HG02798 (cell line): ENCODE measurements at regions not wholly inside any gene's neighbourhood (a gene's known extent, or its start where the extent isn't known, plus 50 kb on each side); places are given as distances from the start of the nearest gene placed in this dataset.
"Not testable (repeated sequence)": the region's sequence is repeated elsewhere in the genome, so short reads cannot be mapped to it uniquely, and the experiment has no call there.

Experiments
- ATAC-seq: cut with Tn5 transposase; IDR thresholded peaks from one replicate; pipeline ENCODE4 v1.9.1; 2021; ENCODE audit warnings: mild to moderate bottlenecking; ENCODE audit not compliant: unreplicated experiment, poor library complexity

DNA sequence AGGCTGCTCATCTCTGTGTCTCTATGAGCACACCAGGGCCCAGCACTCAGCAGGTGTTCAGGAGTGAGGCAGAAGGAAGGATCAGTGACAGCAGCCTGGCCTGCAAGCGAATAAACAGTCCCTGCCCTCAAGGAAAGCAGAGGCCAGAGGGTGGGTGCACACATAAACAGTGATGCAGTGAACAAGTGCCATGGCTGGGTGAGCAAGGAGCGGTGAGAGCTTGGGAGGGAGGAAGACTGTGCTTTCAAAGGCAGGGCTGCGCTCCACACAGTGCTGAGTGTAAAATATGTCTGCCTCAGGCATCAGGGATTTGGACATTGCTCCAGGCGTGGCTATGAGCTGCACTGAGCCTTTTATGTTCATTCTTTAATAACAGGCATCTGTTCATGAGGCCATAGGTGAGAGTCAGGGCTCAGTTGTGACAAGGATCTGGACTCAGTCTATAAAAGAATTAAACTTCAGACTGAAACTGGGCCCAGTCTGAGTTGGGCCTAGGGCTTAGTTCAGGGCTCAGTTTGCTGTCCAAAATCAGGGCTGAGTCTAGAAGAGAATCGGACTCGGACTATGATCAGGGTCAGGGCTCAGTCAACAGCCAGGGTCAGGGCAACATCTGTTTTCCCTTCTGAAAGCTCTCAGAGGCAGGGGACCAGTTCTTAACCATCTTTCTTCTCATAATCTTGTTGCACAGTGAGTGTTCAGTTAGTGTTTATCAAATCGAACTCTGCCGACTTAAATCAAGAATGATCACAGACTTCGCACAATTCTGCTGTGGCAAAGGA lies 213.7 kb downstream of the FOXD2 start:
- ATAC-seq = no peak

DNA sequence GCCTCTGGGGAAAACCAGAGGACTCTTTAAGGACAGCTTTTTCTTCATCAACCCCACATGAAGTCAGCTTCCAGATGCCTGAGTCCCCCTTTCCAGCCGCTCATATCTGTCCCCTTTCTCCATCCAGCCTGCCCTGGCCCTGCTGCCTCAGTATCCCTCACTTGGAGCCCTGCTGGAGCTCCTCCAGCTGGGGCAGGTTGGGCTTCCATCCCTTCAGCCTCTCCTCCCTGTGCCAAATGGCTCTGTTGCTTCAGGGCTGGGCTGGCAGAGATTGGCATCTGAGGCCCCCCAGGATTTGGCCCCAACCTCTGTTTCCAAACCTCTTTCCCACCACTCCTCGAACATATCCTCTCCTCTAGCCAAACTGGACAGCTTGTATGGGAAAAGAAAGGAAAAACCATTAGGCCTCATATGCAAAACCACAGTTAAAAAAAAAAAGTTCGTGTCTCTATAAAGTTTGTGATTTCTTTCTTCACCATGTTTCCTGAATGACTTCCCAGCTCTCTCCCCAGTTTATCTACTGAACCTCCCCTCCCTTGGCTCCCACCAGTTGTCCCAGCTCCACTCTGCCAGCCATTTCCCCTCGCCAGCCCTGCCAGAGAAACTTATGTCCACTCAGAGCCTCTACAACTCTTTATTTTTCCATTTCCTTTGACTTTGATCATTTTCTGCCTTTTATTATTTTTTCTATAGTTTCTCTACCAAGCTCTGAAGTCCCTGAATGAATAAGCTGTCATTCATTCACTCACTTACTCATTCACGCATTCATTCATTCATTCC lies 217.9 kb downstream of the FOXD2 start:
- ATAC-seq = no peak

- no peak for ATAC-seq
Observed at GRCh38 chr1:47656719-47657685, 219.2 kb downstream of the FOXD2 start.

DNA sequence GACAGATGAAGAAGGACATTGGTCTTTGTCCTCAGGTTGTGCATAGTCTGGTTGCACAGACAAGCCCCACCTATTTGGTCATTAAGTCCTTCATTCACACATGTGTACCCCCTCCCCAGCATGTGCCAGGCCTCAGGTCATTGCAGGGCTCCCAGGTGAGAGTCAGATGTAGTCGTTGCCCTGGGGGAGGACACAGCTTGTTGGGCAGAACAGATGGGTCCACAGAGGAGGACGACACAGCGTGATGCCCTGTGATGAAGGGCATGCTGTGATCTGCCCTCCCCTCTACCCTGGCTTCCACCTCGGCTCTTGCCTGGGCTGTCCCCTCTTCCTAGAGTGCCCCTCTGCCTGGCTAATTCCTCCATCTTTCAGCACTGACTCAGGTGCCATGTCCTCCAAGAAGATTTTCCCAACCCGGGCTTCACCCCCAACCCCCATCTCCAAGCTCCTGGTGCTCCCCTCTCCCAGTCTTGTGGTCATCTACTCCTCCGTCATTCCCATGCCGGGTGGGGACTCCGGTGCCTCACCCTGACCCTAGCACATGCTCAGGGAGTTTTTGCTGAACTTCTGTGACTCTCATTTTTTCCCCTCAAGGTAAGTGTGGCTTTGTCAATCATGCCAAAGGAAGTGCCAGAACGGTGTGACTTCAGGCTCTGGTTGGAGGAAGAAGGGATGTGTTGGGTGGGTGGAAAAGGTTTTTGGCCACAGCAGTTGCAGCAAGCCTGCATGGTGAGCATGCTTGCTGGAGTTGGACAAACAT lies 220.5 kb downstream of the FOXD2 start:
- ATAC-seq = no peak

- ATAC-seq = no peak
Observed at GRCh38 chr1:47659146-47659545, 221.3 kb downstream of the FOXD2 start.

- ATAC-seq = no peak
Observed at GRCh38 chr1:47660622-47661021, 222.8 kb downstream of the FOXD2 start.

- no peak for ATAC-seq
Observed at GRCh38 chr1:47661040-47661439, 223.2 kb downstream of the FOXD2 start.

DNA sequence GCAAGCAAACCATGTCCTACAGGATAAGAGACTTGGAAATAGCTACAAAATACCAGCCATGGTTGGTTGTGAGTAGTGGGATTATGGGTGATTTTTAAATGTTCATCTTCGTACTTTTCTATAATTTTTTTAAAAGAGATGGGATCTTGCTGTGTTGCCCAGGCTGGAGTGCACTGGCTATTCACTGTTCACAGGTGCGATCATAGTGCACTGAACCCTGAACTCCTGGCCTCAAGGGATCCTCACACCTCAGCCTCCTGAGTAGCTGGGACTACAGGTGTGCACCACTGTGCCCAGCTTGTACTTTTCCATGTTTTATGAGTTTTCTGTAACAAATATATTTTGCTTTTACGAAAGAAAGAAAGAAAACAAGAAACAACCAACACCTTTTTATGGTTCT lies 224.2 kb downstream of the FOXD2 start:
- ATAC-seq = no peak

DNA sequence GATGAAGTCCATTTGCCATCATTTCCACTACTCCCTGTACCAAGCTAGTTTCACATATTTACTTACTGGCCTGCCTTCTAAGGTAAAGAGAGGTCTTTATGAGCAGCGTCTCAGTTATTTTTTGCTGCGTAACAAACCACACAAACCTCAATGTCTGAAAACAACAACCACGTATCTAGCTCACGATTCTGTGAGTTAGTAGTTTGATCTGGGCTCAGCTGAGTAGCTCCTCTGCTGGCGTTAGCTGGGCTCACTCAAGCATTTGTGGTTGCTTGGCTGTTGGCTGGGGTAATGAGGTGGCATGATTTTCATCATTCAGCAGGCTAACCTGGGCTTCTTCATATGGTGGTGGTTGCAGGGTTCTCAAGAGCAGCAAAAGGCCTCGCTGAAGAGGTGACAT lies 225.4 kb downstream of the FOXD2 start:
- ATAC-seq = no peak

DNA sequence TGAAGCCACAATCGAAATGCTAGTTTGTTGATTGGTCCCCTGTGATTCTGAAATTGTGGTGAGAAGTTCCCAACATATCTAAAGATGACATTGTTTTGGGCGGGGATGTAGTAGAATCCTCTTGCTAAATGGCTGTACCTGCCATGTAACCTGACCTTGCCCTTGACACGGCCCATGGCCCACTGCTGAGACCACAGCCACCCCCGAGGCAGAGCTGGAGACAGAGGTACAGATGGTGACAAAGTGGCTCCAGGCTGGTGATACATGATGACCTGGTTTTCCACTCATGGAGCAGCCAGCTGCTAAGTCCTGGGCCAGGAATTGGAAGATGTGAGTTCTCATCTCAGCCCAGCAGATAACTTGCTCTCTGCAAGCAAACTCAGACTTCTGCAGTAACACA lies 226.5 kb downstream of the FOXD2 start:
- no peak for ATAC-seq

GRCh38 chr1:47664896-47665295 lies 227.1 kb downstream of the FOXD2 start:
- not testable (repeated sequence) for ATAC-seq

GRCh38 chr1:47669081-47669585 lies 231.3 kb downstream of the FOXD2 start:
- ATAC-seq = no peak

GRCh38 chr1:47672622-47673021 lies 234.8 kb downstream of the FOXD2 start:
- no peak for ATAC-seq

GRCh38 chr1:47674189-47674588 lies 236.3 kb downstream of the FOXD2 start:
- ATAC-seq = no peak

DNA sequence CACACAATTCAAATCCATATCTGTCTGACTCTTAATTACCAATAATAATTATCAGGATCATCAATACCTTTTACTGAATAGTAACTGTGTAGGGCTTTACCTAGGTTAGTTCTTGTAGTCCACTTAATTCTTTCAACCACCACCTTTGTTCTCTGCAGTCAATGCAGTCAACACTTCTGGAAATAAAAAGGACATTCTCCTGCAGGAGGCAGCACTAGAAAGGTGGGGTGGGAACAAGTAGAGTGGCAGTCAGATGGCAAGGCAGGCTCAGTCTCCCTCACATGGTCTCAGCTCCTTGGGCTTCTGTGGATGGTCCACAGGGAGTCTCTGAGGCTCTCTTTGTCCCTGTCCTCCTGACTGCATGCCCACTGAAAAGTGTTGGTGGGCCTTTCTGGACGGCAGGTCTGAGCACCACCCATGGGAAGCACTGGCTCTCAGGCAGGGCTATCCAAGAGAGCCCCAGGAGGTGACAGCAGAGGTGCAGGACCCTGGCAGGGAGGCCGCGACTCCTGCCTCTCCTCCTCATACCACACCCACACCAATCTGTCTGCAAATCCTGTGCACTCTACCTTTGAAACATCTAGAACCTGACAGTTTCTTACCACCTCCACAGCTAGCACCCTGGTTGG lies 237.3 kb downstream of the FOXD2 start:
- ATAC-seq = no peak

GRCh38 chr1:47675721-47676120 lies 237.9 kb downstream of the FOXD2 start:
- no peak for ATAC-seq

DNA sequence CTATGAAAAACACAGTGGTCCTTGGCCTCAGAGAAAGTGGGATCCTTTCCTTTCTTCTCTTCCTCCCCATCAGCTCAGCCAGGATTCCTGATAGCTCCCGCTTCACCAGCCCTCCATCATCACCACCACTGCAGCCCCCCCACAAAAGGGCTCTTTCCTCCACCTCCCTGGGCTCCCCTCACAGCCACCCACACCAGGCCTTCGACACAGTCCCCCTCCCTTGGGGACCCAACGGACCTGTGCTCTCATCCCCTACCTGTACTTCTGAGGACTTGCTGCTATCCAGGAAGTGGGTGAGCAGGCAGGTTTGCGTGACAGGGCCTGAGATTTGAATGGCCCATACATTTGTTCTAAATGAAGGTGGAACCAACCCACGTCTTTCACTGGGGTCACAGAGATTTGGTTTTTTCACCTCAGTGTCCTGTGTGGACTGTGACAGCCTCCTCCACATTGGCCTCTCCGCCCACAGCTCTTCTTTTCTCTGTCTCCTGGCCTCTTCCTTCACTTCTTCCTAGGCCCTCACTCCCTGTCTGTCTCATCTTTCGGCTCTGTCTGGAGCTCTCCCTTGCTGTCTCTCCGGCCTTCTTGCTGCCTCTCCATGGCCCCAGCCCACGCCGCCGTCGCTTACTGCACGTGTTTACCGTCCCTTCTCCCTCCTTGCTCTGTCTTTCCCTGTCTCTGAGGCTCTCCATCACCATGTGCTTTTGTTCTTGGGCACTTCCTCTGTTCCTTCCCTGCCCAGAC lies 238.6 kb downstream of the FOXD2 start:
- no peak for ATAC-seq

GRCh38 chr1:47677241-47677940 lies 239.5 kb downstream of the FOXD2 start:
- no peak for ATAC-seq
